GM18858 (cell line): ENCODE measurements at regions not wholly inside any gene's neighbourhood (a gene's known extent, or its start where the extent isn't known, plus 50 kb on each side); places are given as distances from the start of the nearest gene placed in this dataset.
"Not testable (repeated sequence)": the region's sequence is repeated elsewhere in the genome, so short reads cannot be mapped to it uniquely, and the experiment has no call there.

ENCODE experiments used
- ATAC-seq: cut with Tn5 transposase; IDR thresholded peaks from one replicate; pipeline ENCODE4 v1.9.1; 2021; ENCODE audit not compliant: unreplicated experiment

- ATAC-seq = not testable (repeated sequence)
These were observed 57.4 kb upstream of the NUTM2D start for GRCh38 chr10:87300163-87300562.

DNA sequence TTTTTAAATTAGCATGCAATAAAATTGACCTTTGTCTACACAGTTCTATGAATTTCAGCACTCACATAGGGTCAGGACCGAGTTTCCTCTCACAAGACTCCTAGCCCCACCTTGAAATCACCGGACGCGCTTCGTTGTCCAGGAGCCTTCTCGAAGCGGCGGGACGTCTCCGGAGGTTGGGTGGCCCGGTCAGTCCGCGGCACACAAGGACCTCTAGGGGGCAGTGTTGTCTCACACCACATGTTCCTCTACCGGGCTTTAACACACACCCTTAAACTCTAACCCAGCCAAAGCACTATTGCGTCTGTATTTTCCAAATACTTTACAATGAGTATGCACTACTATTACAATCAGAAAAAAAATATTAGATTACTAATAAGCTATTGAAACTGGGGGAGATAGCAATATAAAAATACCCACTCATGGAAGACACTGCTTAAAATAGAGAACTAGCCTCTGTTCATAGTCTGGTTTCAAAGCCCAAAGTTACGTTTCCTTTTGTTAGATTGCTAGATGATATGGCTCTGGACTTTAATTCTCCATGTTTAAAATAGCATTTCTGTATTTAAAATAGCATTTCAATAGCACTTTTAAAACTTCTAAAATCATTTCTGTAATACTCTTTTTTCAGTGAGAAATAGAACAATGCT is 56.0 kb upstream of the NUTM2D start:
- peak; percentile 77 for ATAC-seq

GRCh38 chr10:87302132-87302531 is 55.4 kb upstream of the NUTM2D start:
- ATAC-seq = not testable (repeated sequence)

DNA sequence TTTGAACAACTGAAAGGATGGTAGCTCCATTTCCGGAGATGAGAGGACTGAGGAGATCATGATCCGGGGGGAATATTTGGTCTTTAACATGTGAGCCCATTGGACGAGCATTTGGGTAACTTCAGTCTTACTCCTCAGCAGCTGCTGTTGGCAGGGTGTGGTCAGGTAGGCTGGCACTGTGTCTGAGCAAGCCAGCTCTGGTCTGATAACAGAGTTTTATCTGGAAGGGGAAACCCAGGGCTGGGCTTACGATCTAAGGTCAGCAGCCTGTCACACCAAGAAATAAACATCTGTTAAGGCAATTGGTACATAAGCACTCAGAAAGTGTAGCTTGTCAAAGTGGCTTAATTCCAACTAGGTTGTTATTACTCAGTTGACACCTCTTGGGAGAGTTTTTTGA is 53.8 kb upstream of the NUTM2D start:
- ATAC-seq = not testable (repeated sequence)

DNA sequence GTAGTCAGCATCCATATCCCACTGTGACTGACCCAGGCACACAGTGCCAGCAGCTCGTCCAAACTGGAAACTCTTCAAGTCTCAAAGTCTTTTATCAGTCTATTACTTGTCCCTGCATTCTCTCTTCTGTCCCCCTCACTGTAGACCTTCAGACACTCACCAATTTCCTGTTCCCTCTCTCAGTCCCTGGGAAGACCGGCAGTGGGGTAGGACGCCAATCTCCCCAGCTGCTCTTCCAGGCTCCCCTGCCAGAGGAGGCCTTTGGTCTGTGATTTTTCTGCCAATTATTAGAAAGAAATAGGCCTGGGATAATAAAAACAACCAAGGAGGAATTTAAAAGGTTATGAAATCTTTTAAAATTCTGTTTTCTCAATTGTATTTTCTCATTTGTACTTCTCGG is 50.9 kb upstream of the NUTM2D start:
- not testable (repeated sequence) for ATAC-seq
